GM21737 (cell line): ENCODE measurements at regions not wholly inside any gene's neighbourhood (a gene's known extent, or its start where the extent isn't known, plus 50 kb on each side); places are given as distances from the start of the nearest gene placed in this dataset.
"Not testable (repeated sequence)": the region's sequence is repeated elsewhere in the genome, so short reads cannot be mapped to it uniquely, and the experiment has no call there.

ENCODE experiments used
- ATAC-seq: cut with Tn5 transposase; IDR thresholded peaks from one replicate; pipeline ENCODE4 v1.9.1; 2021; ENCODE audit warnings: mild to moderate bottlenecking, moderate library complexity; ENCODE audit not compliant: unreplicated experiment

- ATAC-seq: not testable (repeated sequence)
Observed at GRCh38 chr2:87424763-87425154, 323.1 kb upstream of the PLGLB2 start.

GRCh38 chr2:87425191-87425590 lies 322.7 kb upstream of the PLGLB2 start:
- ATAC-seq: not testable (repeated sequence)

GRCh38 chr2:87425717-87426116 lies 322.2 kb upstream of the PLGLB2 start:
- ATAC-seq: not testable (repeated sequence)

GRCh38 chr2:87428452-87429130 lies 319.3 kb upstream of the PLGLB2 start:
- ATAC-seq: not testable (repeated sequence)

GRCh38 chr2:87429206-87429930 lies 318.5 kb upstream of the PLGLB2 start:
- ATAC-seq: not testable (repeated sequence)

GRCh38 chr2:87429931-87430275 lies 318.0 kb upstream of the PLGLB2 start:
- ATAC-seq: not testable (repeated sequence)

GRCh38 chr2:87431051-87431450 lies 316.8 kb upstream of the PLGLB2 start:
- ATAC-seq: not testable (repeated sequence)

- not testable (repeated sequence) for ATAC-seq
Observed at GRCh38 chr2:87432711-87433453, 315.0 kb upstream of the PLGLB2 start.

GRCh38 chr2:87436007-87436406 lies 311.9 kb upstream of the PLGLB2 start:
- ATAC-seq: not testable (repeated sequence)

GRCh38 chr2:87437701-87438260 lies 310.1 kb upstream of the PLGLB2 start:
- ATAC-seq: not testable (repeated sequence)

- ATAC-seq: not testable (repeated sequence)
Observed at GRCh38 chr2:87438780-87439454, 309.0 kb upstream of the PLGLB2 start.

- ATAC-seq: not testable (repeated sequence)
Observed at GRCh38 chr2:87439617-87440204, 308.2 kb upstream of the PLGLB2 start.

- not testable (repeated sequence) for ATAC-seq
Observed at GRCh38 chr2:87440650-87441049, 307.2 kb upstream of the PLGLB2 start.

GRCh38 chr2:87441375-87441774 lies 306.5 kb upstream of the PLGLB2 start:
- ATAC-seq: not testable (repeated sequence)

GRCh38 chr2:87442983-87443577 lies 304.8 kb upstream of the PLGLB2 start:
- ATAC-seq: peak; percentile 94

- not testable (repeated sequence) for ATAC-seq
Observed at GRCh38 chr2:87444951-87445350, 302.9 kb upstream of the PLGLB2 start.

GRCh38 chr2:87445613-87446312 lies 302.1 kb upstream of the PLGLB2 start:
- not testable (repeated sequence) for ATAC-seq

GRCh38 chr2:87446313-87446696 lies 301.6 kb upstream of the PLGLB2 start:
- ATAC-seq: not testable (repeated sequence)

- not testable (repeated sequence) for ATAC-seq
Observed at GRCh38 chr2:87449462-87449980, 298.4 kb upstream of the PLGLB2 start.
